Trophoblast cell (in vitro differentiated cells and primary cell): ENCODE measurements at regions not wholly inside any gene's neighbourhood (a gene's known extent, or its start where the extent isn't known, plus 50 kb on each side); places are given as distances from the start of the nearest gene placed in this dataset.

Source experiments
- DNase-seq, 2 donors: peaks; one replicate each; pipeline ENCODE4 v3.0.0-alpha.2; 2016
- H2AFZ ChIP-seq: 2 replicates; pipeline ENCODE4 v1.6.1; 2013; ENCODE audit warnings: low read length, moderate library complexity, mild to moderate bottlenecking; ENCODE audit not compliant: insufficient read depth, poor library complexity
- H2AK5ac ChIP-seq: 2 replicates; pipeline ENCODE4 v1.6.1; 2013; ENCODE audit warnings: mild to moderate bottlenecking, low read length
- H2BK120ac ChIP-seq: 2 replicates; pipeline ENCODE4 v1.6.1; 2013; ENCODE audit warnings: low read length, mild to moderate bottlenecking, moderate library complexity; ENCODE audit not compliant: insufficient read depth, poor library complexity
- H2BK12ac ChIP-seq: 2 replicates; pipeline ENCODE4 v1.6.1; 2013; ENCODE audit warnings: mild to moderate bottlenecking, low read length, moderate library complexity
- H2BK5ac ChIP-seq: 2 replicates; pipeline ENCODE4 v1.6.1; 2013; ENCODE audit warnings: low read length, low read depth, moderate library complexity, mild to moderate bottlenecking; ENCODE audit not compliant: poor library complexity
- H3K14ac ChIP-seq: 2 replicates; pipeline ENCODE4 v1.6.1; 2013; ENCODE audit warnings: mild to moderate bottlenecking, low read length
- H3K18ac ChIP-seq: 2 replicates; pipeline ENCODE4 v1.6.1; 2013; ENCODE audit warnings: mild to moderate bottlenecking, low read length
- H3K23ac ChIP-seq: 2 replicates; pipeline ENCODE4 v1.6.1; 2013; ENCODE audit warnings: low read length
- H3K27ac ChIP-seq: 2 replicates; pipeline ENCODE4 v1.5.1; 2013; ENCODE audit warnings: low read depth, mild to moderate bottlenecking, inconsistent platforms, low read length, moderate library complexity
- H3K27me3 ChIP-seq: 2 replicates; pipeline ENCODE4 v1.6.1; 2013; ENCODE audit warnings: inconsistent platforms, mild to moderate bottlenecking, low read length, moderate library complexity; ENCODE audit not compliant: insufficient read depth
- H3K36me3 ChIP-seq, 2 experiments: 1 replicate in 1 of 2; 2 replicates in 1 of 2; pipeline ENCODE4 v1.6.1; 2013; ENCODE audit warnings: low read length in 2 of 2, mild to moderate bottlenecking in 2 of 2, moderate library complexity in 1 of 2; ENCODE audit not compliant: insufficient read depth in 2 of 2, control insufficient read depth in 1 of 2
- H3K4ac ChIP-seq: 2 replicates; pipeline ENCODE4 v1.6.1; 2013; ENCODE audit warnings: low read depth, mild to moderate bottlenecking, low read length, moderate library complexity
- H3K4me1 ChIP-seq, 2 experiments: 1 replicate in 1 of 2; 2 replicates in 1 of 2; pipeline ENCODE4 v1.6.1; 2013; ENCODE audit warnings: low read length in 2 of 2, mild to moderate bottlenecking in 2 of 2, moderate library complexity in 1 of 2; ENCODE audit not compliant: insufficient read depth in 2 of 2, control insufficient read depth in 1 of 2
- H3K4me2 ChIP-seq: 2 replicates; pipeline ENCODE4 v1.6.1; 2013; ENCODE audit warnings: inconsistent platforms, mild to moderate bottlenecking, low read length, moderate library complexity
- H3K4me3 ChIP-seq: 2 replicates; pipeline ENCODE4 v1.5.1; 2013; ENCODE audit warnings: mild to moderate bottlenecking, low read depth, low read length, inconsistent platforms
- H3K79me1 ChIP-seq: one replicate; pipeline ENCODE4 v1.6.1; 2013; ENCODE audit warnings: low read length
- H3K79me2 ChIP-seq: 2 replicates; pipeline ENCODE4 v1.6.1; 2013; ENCODE audit warnings: low read length, mild to moderate bottlenecking; ENCODE audit not compliant: control insufficient read depth, insufficient read depth, poor library complexity
- H3K9ac ChIP-seq: 2 replicates; pipeline ENCODE4 v1.6.1; 2013; ENCODE audit warnings: mild to moderate bottlenecking, low read length
- H3K9me3 ChIP-seq: 2 replicates; pipeline ENCODE4 v1.6.1; 2013; ENCODE audit warnings: low read depth, mild to moderate bottlenecking, control low read depth, inconsistent platforms, low read length; ENCODE audit not compliant: insufficient read depth
- H4K12ac ChIP-seq: 2 replicates; pipeline ENCODE4 v1.6.1; 2013; ENCODE audit warnings: low read depth, mild to moderate bottlenecking, low read length, moderate library complexity
- H4K8ac ChIP-seq: 2 replicates; pipeline ENCODE4 v1.6.1; 2013; ENCODE audit warnings: low read depth, mild to moderate bottlenecking, low read length, moderate library complexity
- H4K91ac ChIP-seq: one replicate; pipeline ENCODE4 v1.6.1; 2013; ENCODE audit warnings: low read depth, mild to moderate bottlenecking, low read length, moderate library complexity
- WGBS: extraction: QIAGEN DNeasy Blood & Tissue Kit; methylation state at CpG from one replicate; pipeline ENCODE4 v1.1.7; 2013; ENCODE audit warnings: missing lambda C conversion rate; ENCODE audit not compliant: insufficient read length, insufficient coverage; ENCODE audit errors: extremely low coverage; 5-methylcytosine and 5-hydroxymethylcytosine counted together

DNA sequence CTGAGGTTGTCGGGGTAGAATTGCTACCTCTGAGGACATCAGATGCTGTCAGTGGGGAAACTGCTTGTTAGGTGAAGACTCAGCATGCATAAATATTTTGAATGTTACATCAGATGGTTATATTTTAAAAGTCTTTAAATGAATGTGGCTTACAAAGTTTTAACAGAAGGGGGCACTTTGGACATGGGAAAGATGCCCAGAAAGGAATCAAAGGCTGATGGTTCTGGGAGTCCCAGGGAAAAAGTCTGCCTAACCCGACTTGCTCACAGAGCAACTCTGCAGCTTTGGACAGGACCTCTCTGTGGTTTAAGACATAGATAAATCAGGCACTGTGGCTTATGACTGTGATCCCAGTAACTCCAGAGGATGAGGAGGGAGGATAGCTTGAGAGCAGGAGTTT is 474.9 kb downstream of the ATP23 start:
- no peak overlapping the region for H3K4me3 ChIP-seq
- H2BK12ac ChIP-seq, result no peak overlapping the region
- no peaks in the 10 kb centered on the region for H3K27me3 ChIP-seq
- H4K8ac ChIP-seq, result no peak overlapping the region
- peaks cover 1% of the 10 kb centered on the region for H3K79me1 ChIP-seq
- H2AK5ac ChIP-seq, result no peak overlapping the region
- no peak overlapping the region for H4K91ac ChIP-seq
- no peak overlapping the region for H3K27ac ChIP-seq
- H3K9me3 ChIP-seq, result peaks cover 3% of the 10 kb centered on the region
- H3K14ac ChIP-seq, result no peak overlapping the region
- H3K79me2 ChIP-seq, result no peaks in the 10 kb centered on the region
- no CpG with 5 or more reads among the region's 2 CpGs for WGBS
- no peak overlapping the region for H3K4me2 ChIP-seq
- H2AFZ ChIP-seq, result no peak overlapping the region
- H3K4ac ChIP-seq, result no peak overlapping the region
- H3K4me1 ChIP-seq, result peaks cover 0 to 9% of the 10 kb centered on the region in 2 experiments
- H2BK120ac ChIP-seq, result no peak overlapping the region
- no peak overlapping the region for H3K18ac ChIP-seq
- H4K12ac ChIP-seq, result no peak overlapping the region
- no peak for DNase-seq
- H3K36me3 ChIP-seq, result no peaks in the 10 kb centered on the region
- no peak overlapping the region for H3K23ac ChIP-seq
- H3K9ac ChIP-seq, result no peak overlapping the region
- H2BK5ac ChIP-seq, result no peak overlapping the region

DNA sequence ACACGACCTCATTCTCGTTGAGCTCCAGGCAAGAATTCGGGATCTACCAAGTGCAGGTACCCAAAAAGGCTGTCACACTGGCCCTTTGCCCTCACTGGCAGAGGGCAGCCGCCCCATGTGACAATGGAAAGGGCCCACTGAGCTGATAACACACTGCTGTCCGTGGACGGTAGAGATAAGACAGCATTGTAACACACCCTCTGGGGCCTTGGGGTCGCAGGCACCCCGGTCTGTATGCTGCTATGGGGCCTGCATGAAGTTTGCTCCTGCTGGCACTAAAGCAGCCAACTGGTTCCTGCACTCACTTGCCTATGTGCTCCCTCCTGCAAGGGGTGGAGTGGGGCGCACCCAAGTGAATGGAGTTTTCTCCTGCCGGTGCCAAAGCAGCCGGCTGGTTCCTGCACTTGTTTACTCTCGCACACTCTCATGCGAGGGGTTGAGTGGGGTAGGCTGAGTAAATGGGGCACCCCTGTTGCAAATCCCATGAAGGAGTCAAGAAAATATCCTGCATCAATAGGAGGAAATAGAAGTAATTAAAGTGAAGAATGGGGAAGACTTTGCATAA is 477.9 kb downstream of the ATP23 start:
- H3K4me3 ChIP-seq, result no peak overlapping the region
- H3K79me2 ChIP-seq, result no peaks in the 10 kb centered on the region
- no peak overlapping the region for H4K12ac ChIP-seq
- no peaks in the 10 kb centered on the region for H3K36me3 ChIP-seq
- H3K4ac ChIP-seq, result no peak overlapping the region
- no peak overlapping the region for H3K9ac ChIP-seq
- WGBS, result no CpG with 5 or more reads among the region's 13 CpGs
- H2AFZ ChIP-seq, result no peak overlapping the region
- H3K9me3 ChIP-seq, result peaks cover 3% of the 10 kb centered on the region
- H3K27ac ChIP-seq, result no peak overlapping the region
- H3K27me3 ChIP-seq, result no peaks in the 10 kb centered on the region
- no peak overlapping the region for H3K14ac ChIP-seq
- no peak overlapping the region for H2BK5ac ChIP-seq
- no peak overlapping the region for H3K4me2 ChIP-seq
- H3K18ac ChIP-seq, result no peak overlapping the region
- no peak overlapping the region for H2AK5ac ChIP-seq
- no peak overlapping the region for H3K23ac ChIP-seq
- no peak overlapping the region for H4K8ac ChIP-seq
- DNase-seq, result no peak
- H2BK12ac ChIP-seq, result no peak overlapping the region
- H3K79me1 ChIP-seq, result no peaks in the 10 kb centered on the region
- H2BK120ac ChIP-seq, result no peak overlapping the region
- no peak overlapping the region for H4K91ac ChIP-seq
- peaks cover 0 to 2% of the 10 kb centered on the region in 2 experiments for H3K4me1 ChIP-seq

DNA sequence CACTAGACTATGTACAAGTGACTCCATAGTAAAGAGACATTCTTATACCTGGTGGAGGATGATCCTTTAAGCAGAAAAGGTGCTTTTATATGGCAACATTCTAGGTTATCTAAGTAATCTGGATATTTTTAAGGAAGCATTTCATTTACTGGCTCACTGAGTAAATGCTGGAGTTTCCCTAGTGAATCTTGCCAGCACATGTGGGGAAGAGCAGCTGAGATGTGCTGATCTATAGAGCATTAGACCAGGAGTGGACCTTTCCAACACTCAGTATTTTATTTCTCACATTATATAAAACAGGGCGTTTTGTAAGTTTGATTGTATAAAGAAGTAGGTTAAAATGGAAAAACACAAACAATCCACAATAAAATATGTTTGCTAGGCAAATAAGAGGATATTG is 478.5 kb downstream of the ATP23 start:
- Histone ChIP-seq H2BK5ac (no peak overlapping the region), H3K27ac (no peak overlapping the region), H3K27me3 (no peaks in the 10 kb centered on the region), H4K91ac (no peak overlapping the region), H4K12ac (no peak overlapping the region), H3K4me1 (peaks cover 0 to 2% of the 10 kb centered on the region in 2 experiments), H3K36me3 (no peaks in the 10 kb centered on the region), H3K4ac (no peak overlapping the region), H3K79me1 (no peaks in the 10 kb centered on the region), H2BK120ac (no peak overlapping the region), H3K9ac (no peak overlapping the region), H3K18ac (no peak overlapping the region), H3K79me2 (no peaks in the 10 kb centered on the region), H4K8ac (no peak overlapping the region), H3K9me3 (peaks cover 3% of the 10 kb centered on the region), H3K14ac (no peak overlapping the region), H3K4me3 (no peak overlapping the region), H2AFZ (no peak overlapping the region), H2BK12ac (no peak overlapping the region), H3K4me2 (no peak overlapping the region), H3K23ac (no peak overlapping the region), H2AK5ac (no peak overlapping the region)
- no peak for DNase-seq
- no CpG with 5 or more reads among the region's 1 CpG for WGBS

DNA sequence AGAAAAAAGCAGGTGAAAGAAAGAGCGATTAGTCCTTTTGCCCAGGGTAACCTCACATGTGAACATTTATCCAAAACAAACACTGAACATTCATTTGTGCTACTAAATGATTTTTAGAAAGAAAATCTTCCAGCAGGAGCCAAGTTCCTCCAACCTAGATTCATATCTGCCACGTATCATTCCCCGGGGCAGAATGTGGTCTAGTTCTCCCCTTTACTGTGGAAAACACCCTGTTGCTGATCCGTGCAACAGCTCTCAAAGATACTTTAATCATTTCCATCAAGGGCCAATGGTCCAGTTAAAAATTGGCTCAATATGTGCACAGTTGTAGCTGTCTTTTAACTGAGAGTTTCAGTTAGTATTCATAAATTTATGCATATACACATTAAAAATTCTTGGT is 479.1 kb downstream of the ATP23 start:
- Histone ChIP-seq H2AK5ac (no peak overlapping the region), H2AFZ (no peak overlapping the region), H3K4me1 (peaks cover 0 to 2% of the 10 kb centered on the region in 2 experiments), H3K9ac (no peak overlapping the region), H2BK12ac (no peak overlapping the region), H3K4me2 (no peak overlapping the region), H3K36me3 (no peaks in the 10 kb centered on the region), H3K4ac (no peak overlapping the region), H2BK120ac (no peak overlapping the region), H3K9me3 (peaks cover 3% of the 10 kb centered on the region), H3K23ac (no peak overlapping the region), H3K27ac (no peak overlapping the region), H3K14ac (no peak overlapping the region), H3K79me2 (no peaks in the 10 kb centered on the region), H3K18ac (no peak overlapping the region), H2BK5ac (no peak overlapping the region), H3K4me3 (no peak overlapping the region), H3K79me1 (peaks cover 3% of the 10 kb centered on the region), H4K8ac (no peak overlapping the region), H3K27me3 (no peaks in the 10 kb centered on the region), H4K91ac (no peak overlapping the region), H4K12ac (no peak overlapping the region)
- DNase-seq, result no peak
- no CpG with 5 or more reads among the region's 4 CpGs for WGBS
